ENCODE measurements at regions not wholly inside any gene's neighbourhood (a gene's known extent, or its start where the extent isn't known, plus 50 kb on each side); places are given as distances from the start of the nearest gene placed in this dataset.
"Not testable (repeated sequence)": the region's sequence is repeated elsewhere in the genome, so short reads cannot be mapped to it uniquely, and the experiment has no call there.

DNA sequence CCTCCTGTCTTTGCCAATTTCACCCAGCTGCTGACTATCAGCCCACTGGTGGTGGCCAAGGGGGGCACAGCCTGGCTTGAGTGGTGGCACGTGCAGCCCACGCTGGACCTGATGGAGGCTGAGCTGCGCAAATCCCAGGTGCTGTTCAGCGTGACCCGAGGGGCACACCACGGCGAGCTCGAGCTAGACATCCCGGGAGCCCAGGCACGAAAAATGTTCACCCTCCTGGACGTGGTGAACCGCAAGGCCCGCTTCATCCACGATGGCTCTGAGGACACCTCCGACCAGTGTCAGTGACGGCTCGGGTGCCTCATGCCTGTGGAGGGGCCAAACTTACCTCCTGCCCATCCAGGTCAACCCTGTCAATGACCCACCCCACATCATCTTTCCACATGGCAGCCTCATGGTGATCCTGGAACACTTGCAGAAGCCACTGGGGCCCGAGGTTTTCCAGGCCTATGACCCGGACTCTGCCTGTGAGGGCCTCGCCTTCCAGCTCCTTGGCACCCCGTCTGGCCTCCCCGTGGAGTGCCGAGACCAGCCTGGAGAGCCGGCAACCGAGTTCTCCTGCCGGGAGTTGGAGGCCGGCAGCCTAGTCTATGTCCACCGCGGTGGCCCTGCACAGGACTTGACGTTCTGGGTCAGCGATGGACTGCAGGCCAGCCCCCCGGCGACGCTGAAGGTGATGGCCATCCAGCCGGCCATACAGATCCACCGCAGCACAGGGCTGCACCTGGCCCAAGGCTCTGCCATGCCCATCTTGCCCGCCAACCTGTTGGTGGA is 180.2 kb downstream of the TBC1D2B start:
- H3K4me3 Mint-ChIP-seq; H3K27ac Mint-ChIP-seq; DNase-seq; CTCF ChIA-PET; H3K9me3 Mint-ChIP-seq; H3K36me3 Mint-ChIP-seq (ENCODE audit: low read depth); H3K27me3 Mint-ChIP-seq; POLR2A ChIA-PET; H3K4me1 Mint-ChIP-seq: not testable (repeated sequence)

DNA sequence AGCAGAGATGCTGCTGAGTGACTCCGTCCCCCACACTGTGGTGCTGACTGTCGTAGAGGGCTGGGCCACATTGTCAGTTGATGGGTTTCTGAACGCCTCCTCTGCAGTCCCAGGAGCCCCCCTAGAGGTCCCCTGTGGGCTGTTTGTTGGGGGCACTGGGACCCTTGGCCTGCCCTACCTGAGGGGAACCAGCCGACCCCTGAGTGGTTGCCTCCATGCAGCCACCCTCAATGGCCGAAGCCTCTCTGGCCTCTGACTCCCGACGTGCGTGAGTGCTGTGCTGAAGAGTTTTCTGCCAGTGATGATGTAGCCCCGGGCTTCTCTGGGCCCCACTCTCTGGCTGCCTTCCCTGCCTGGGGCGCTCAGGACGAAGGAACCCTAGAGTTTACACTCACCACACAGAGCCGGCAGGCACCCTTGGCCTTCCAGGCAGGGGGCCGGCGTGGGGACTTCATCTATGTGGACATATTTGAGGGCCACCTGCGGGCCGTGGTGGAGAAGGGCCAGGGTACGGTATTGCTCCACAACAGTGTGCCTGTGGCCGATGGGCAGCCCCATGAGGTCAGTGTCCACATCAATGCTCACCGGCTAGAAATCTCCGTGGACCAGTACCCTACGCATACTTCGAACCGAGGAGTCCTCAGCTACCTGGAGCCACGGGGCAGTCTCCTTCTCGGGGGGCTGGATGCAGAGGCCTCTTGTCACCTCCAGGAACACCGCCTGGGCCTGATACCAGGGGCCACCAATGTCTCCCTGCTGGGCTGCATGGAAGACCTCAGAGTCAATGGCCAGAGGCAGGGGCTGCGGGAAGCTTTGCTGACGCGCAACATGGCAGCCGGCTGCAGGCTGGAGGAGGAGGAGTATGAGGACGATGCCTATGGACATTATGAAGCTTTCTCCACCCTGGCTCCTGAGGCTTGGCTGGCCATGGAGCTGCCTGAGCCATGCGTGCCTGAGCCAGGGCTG is 181.1 kb downstream of the TBC1D2B start:
- H3K4me3 Mint-ChIP-seq; H3K9me3 Mint-ChIP-seq; H3K27me3 Mint-ChIP-seq; POLR2A ChIA-PET; H3K27ac Mint-ChIP-seq; CTCF ChIA-PET; H3K36me3 Mint-ChIP-seq (ENCODE audit: low read depth); DNase-seq; H3K4me1 Mint-ChIP-seq: not testable (repeated sequence)

DNA sequence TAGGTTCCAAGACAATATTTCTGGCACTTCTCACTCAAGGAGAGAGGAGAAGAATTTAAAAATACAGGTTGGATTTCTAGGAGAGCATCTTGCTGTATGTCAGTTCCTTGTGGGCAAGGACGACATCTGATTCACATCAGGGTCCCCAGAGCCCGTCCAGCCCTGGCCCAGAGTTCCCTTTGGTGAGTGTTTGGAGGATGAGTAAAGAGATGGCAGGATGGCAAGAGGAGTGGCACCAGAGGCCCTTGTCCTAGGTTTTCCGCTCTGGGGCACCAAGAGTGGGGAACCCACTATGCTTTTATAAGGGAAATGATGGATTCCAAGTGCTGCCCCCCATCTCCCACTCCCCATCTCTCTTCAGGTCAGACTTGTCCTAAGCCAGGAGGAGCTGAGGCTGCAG is 181.8 kb downstream of the TBC1D2B start:
- POLR2A ChIA-PET: no interaction called here

DNA sequence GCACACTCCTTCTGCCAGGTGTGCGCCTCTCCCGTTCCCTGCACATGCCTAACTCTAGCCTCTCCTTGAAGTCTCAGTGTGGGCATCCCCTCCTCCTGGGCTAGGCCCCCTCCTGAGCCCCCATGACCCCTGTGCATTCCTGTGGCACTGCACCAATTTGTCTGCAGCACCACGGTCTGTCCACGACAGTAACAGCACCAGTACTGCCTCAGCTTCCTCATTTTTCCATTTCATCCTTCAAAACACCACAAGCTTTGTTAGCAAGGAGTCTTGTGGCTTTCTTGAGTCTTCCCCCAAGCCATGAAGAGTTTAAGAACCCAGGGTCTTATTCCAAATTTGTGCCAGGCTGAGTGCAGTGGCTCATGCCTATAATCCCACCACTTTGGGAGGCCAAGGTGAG is 182.4 kb downstream of the TBC1D2B start:
- CTCF ChIA-PET: not testable (repeated sequence)

More for the DNA sequence above, 181.8 kb downstream of the TBC1D2B start:
- H3K27ac Mint-ChIP-seq: no peak overlapping the region
- no peak overlapping the region for H3K4me3 Mint-ChIP-seq
- no peak for DNase-seq
- CTCF ChIA-PET: no interaction called here
- H3K9me3 Mint-ChIP-seq: no peaks in the 10 kb centered on the region
- no peaks in the 10 kb centered on the region for H3K27me3 Mint-ChIP-seq
- no peaks in the 10 kb centered on the region for H3K4me1 Mint-ChIP-seq
- H3K36me3 Mint-ChIP-seq (ENCODE audit: low read depth): no peaks in the 10 kb centered on the region

DNA sequence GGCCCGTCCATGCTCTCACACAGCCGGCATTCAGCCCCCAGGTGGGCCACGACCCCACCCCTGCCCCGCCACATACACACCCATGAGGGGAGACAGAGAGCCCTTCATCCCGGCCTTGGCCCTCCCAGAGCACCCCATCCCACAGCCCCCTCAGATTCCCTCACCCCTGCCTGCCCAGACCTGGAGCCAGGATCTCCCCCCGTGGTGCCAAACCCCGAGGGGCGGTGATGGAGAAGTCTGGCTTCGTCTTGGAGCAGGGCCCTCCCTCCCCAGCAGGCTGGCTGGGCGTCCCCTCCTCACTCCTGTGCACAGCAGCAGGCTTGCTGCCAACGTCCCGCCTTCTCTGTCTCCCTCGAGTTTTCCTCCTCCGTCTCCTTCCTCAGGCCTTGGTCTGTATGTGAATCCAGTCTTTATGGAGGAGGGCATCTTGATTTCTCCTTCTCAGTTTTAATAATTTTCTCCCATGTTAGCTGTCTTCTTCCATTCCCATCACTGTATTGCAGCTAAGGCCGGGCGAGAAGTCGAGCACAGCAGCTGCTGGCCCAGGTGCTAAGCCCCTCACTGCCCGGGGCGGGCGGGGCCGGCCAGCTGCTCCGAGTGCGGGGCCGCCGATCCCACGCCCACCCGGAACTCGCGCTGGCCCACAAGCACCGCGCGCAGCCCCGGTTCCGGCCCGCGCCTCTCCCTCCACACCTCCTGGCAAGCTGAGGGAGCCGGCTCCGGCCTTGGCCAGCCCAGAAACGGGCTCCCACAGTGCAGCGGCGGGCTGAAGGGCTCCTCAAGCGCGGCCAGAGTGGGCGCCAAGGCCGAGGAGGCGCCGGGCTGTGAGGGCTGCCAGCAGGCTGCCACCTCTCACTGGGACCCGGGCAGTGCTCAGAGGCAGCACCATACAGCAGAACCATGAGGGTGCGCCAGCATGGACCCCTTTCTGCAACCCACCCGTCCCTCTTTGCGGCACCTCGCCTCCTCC is 183.6 kb downstream of the TBC1D2B start:
- POLR2A ChIA-PET; H3K27ac Mint-ChIP-seq; CTCF ChIA-PET; H3K27me3 Mint-ChIP-seq; DNase-seq; H3K4me1 Mint-ChIP-seq; H3K4me3 Mint-ChIP-seq; H3K9me3 Mint-ChIP-seq; H3K36me3 Mint-ChIP-seq (ENCODE audit: low read depth): not testable (repeated sequence)

More for the DNA sequence above, 182.4 kb downstream of the TBC1D2B start:
- H3K4me1 Mint-ChIP-seq; H3K36me3 Mint-ChIP-seq (ENCODE audit: low read depth); H3K4me3 Mint-ChIP-seq; H3K9me3 Mint-ChIP-seq; H3K27me3 Mint-ChIP-seq; POLR2A ChIA-PET; H3K27ac Mint-ChIP-seq; DNase-seq: not testable (repeated sequence)

DNA sequence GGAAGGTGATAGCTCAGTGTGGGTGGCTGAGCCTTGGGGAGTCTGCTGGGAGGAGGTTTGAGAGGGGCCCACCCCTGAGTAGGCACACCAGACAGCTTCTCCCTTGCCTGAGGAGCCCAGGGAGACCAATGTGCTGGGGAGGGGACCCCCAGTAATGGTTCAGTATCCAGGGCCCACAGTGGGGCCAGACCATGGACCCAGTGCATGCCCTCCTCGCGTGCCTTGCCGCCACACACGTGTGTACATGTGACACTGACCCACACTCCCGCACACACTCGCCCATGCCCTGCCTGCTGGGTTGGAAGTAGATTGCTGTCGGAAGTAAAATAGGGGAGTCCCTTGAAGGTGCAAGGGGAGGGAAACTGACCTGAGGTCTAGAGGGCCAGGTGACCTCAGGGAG is 184.3 kb downstream of the TBC1D2B start:
- H3K27ac Mint-ChIP-seq; H3K36me3 Mint-ChIP-seq (ENCODE audit: low read depth); H3K4me1 Mint-ChIP-seq; H3K4me3 Mint-ChIP-seq; CTCF ChIA-PET; H3K9me3 Mint-ChIP-seq; DNase-seq; H3K27me3 Mint-ChIP-seq; POLR2A ChIA-PET: not testable (repeated sequence)

DNA sequence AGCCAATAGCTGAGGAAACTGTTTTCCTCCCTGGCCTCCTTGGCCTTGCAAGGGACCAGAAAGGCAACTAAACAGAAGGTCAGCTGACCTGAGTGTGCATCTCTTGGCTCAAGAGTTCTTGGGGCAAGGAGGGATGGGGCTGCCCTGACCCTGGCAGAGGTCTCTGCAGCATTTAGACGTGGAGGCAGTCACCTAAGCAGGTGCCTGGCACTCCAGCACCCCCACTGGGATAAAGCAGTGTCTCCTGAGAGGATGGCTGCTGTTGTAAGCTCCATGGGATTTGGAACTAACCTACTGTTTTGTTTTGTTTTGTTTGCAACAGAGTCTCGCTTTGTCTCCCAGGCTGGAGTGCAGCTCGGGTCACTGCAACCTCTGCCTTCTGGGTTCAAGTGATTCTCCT is 185.2 kb downstream of the TBC1D2B start:
- no peaks in the 10 kb centered on the region for H3K36me3 Mint-ChIP-seq (ENCODE audit: low read depth)
- H3K4me1 Mint-ChIP-seq: no peaks in the 10 kb centered on the region
- no peaks in the 10 kb centered on the region for H3K9me3 Mint-ChIP-seq
- H3K4me3 Mint-ChIP-seq: no peak overlapping the region
- CTCF ChIA-PET: no interaction called here
- no peak overlapping the region for H3K27ac Mint-ChIP-seq
- POLR2A ChIA-PET: no interaction called here
- no peak for DNase-seq
- no peaks in the 10 kb centered on the region for H3K27me3 Mint-ChIP-seq

DNA sequence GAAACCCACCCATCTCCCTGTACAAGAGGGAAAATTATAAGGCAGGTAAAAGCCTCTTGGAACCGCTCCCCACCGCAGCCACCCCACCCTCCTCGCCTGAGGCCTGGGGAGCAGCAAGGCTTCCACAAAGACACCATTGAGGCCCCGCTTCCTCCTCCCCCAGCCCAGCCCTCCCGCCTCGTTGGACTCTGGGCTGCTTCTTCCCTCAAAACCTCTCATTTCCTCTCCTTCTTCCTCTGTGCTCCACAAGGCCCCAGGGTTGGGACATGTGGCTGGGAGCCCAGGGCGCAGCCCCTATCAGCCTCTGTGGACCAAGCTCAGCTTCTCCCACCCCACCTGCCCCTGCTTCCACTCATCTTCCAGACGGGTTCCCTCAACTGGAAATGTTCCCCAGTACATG is 185.6 kb downstream of the TBC1D2B start:
- H3K4me1 Mint-ChIP-seq; H3K9me3 Mint-ChIP-seq; H3K27me3 Mint-ChIP-seq; CTCF ChIA-PET; DNase-seq; POLR2A ChIA-PET; H3K4me3 Mint-ChIP-seq; H3K27ac Mint-ChIP-seq; H3K36me3 Mint-ChIP-seq (ENCODE audit: low read depth): not testable (repeated sequence)

DNA sequence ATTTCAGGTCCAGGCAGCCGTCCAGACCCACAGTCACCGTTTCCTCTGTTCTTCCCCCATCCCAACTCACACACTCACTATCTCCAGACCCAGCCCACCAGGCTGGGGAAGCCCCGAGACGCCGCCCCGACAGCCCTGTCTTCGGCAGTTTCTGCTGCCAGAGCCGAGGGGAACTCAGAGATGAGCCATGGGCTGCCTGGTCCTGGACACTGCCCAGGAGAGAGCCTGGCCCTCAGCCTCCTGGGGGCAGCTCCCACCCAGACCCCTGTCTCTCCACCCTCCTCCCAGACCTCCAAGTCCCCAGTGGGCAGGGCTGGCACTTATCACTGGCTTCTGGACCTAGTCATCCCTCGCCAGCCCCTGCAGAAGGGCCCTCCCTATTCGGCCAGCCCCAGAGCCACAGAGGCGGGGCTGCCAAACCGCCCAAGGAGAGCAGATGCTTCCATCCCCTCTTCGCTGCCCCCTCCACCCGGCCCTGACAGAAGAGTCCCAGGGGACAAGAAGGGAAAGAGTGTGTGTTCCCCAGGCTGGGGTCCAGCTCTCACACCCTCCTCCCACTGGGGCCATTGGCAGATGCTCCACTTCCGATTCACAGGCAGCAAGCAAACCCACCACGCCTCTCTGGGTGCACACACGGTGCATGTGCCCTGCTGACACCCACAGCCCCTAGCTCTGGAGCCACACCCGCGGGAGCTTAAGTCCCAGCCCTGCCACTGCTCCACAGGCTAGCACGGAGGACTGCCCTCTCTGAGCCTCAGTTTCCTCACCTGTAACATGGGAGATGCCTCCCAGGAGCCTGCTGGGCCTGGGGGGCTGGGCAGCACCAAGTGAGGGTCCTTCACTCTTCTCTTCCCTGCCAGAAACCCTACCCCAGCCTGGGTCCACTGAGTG is 186.4 kb downstream of the TBC1D2B start:
- POLR2A ChIA-PET: not testable (repeated sequence)

DNA sequence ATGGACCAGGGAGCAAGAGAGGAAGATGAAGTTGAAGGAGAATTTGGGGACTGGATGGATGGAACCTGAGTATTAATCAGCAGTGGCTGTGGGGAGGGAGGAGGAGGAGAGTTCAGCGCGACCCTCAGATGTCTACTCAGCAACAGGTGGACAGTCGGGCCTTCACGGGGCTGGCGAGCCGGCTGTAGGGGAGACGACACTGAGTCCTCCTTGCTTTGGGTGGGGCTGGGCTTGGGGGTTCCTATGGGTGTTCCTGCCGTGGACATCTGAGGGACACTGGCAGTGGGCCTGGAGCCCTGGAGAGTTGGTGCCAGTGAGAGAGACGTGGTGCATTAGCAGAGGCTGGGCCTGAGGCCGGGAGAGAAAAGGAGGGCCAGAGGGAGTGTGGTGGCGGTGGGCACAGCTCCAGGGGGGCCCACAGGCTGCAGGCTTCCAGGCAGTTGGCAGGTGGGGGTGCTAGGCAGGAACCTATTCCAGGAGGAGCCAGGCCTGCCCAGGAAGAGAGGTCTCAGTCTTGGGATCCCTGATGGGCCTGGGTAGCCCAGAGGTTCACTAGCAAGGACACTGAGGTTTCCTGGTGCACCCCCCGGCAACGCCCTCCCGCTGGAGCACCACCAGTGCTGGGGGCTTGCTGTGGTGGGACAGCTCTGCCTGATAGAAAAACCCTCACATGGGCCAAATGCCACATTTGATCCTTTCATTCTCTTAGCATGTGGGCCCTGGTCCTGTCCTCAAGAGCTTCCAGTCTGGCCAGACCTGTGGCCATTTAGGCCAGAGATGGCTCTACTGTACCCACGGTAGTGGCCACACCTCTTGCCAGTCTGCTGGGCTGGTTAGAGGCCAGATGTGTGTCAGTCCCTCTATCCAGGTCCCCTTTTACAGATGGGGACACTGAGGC is 187.4 kb downstream of the TBC1D2B start:
- H3K27ac Mint-ChIP-seq, POLR2A ChIA-PET, CTCF ChIA-PET: not testable (repeated sequence)

More for the DNA sequence above, 186.4 kb downstream of the TBC1D2B start:
- CTCF ChIA-PET; H3K9me3 Mint-ChIP-seq; DNase-seq; H3K36me3 Mint-ChIP-seq (ENCODE audit: low read depth); H3K4me3 Mint-ChIP-seq; H3K27me3 Mint-ChIP-seq; H3K4me1 Mint-ChIP-seq: not testable (repeated sequence)
- H3K27ac Mint-ChIP-seq: peak overlapping the region; percentile 68

DNA sequence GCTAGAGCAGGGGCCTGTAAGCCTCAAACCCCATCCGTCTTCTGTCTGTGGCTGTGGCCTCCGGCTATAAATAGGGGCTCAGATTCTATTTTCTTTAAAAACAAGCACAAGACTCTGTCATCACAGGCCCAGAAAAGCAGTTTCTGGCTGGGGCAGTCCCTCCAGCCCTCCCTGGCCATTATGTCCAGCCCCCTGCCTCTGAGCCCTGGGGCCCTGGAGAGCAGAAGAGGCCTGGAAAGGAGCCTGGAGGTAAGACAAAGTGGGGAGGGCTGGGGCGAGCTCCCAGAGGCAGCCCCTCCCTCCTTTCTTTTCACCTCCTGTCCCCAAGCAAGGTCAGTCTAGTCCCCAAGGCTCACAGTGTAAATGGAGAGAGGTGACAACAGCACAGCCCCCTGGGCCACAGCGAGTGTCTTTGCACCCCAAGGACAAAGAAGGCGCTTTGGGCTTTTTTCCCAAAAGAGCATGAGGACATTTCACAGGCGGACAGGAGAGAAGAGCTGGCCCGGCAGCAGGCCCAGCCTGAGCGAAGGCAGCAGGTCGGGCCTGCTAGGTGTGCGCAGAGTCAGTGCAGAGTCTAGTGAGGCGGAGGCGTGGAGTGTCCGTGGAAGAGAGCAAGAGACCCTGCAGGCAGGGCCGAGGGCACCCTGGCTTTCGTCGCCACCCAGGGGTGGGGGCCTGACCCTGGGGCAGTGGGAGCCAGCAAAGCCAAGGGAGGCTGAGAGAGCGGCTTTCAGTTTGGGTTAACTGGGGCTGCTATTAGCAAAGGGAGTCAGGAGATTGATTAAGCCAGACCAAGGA is 188.3 kb downstream of the TBC1D2B start:
- ChIA-PET POLR2A (no interaction called here), CTCF (no interaction called here)
- no peak for DNase-seq
- Mint-ChIP-seq H3K27ac (no peak overlapping the region), H3K9me3 (no peaks in the 10 kb centered on the region), H3K27me3 (no peaks in the 10 kb centered on the region), H3K36me3 (ENCODE audit: low read depth) (no peaks in the 10 kb centered on the region), H3K4me3 (no peak overlapping the region), H3K4me1 (no peaks in the 10 kb centered on the region)

More for the DNA sequence above, 187.4 kb downstream of the TBC1D2B start:
- H3K4me1 Mint-ChIP-seq; DNase-seq; H3K27me3 Mint-ChIP-seq; H3K9me3 Mint-ChIP-seq; H3K36me3 Mint-ChIP-seq (ENCODE audit: low read depth); H3K4me3 Mint-ChIP-seq: not testable (repeated sequence)

Data from activated CD4-positive, alpha-beta T cell treated with anti-CD3 and anti-CD28 coated beads, Interleukin-2, amount 10 ng/mL, durations not matched to agents 7 days and 5 days (primary cell).